ENCODE measurements at regions not wholly inside any gene's neighbourhood (a gene's known extent, or its start where the extent isn't known, plus 50 kb on each side); places are given as distances from the start of the nearest gene placed in this dataset.

- no peak for DNase-seq (ENCODE audit: low spot score)
These were observed 371.0 kb upstream of the ATP2B1 start for GRCh38 chr12:90079529-90080210.

DNA sequence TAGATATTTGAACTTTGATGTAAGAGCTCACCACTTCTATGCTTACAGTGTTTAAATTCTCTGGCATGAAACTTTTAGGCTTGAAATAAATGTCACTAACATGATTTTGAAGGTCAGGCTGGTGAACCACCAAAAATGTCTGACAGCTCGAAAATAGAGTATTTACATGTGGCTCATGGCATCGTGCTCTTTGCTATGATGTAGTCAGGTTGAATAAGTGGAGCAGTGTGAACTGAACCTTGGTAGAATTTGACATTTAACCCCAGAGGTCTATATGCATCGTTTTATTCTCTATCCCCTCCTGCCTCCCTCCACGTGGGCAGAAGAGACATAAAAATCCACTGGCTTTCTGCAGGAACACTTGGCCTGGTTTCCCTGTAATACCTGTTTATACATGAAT, 369.7 kb upstream of the ATP2B1 start:
- no peak for DNase-seq (ENCODE audit: low spot score)

DNA sequence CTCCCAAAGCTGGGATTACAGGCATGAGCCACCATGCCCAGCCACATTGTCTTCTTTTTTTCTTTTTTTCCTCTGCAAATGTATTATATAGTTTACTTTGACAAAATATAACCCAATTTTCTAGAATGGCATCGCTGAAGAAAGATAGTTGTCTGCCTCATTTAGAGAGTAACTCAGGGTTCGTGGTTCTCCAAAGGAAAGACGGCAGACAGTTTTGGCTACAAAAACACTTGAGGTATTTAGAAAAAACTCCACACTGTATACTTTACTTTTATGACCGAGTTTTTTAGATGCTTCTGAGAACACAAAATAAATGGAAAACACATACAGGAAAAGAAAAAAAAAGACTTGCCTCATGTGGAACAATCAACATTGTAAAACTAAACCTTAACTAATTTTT, 369.1 kb upstream of the ATP2B1 start:
- DNase-seq (ENCODE audit: low spot score), result no peak

- no peak for DNase-seq (ENCODE audit: low spot score)
These were observed 368.2 kb upstream of the ATP2B1 start for GRCh38 chr12:90076851-90077319.

DNA sequence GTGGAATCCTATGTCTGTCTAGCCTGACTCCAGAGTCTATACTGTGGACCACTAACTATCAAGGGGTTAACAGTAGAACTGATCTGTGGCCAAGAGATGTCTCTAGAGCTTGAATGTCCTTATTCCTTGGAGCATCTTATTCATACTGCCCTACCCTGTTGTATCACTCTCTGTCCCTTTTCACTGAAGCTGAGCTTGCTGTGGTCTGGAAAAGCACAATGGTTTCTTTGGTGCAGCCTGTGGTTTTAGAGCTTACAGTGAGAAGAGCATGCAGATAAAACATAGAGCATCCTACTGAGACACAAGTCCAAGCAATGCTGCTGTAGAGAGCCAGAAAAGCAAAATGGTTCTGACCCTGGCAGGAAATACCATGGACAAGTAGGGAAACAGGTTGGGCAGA, 367.0 kb upstream of the ATP2B1 start:
- no peak for DNase-seq (ENCODE audit: low spot score)

DNA sequence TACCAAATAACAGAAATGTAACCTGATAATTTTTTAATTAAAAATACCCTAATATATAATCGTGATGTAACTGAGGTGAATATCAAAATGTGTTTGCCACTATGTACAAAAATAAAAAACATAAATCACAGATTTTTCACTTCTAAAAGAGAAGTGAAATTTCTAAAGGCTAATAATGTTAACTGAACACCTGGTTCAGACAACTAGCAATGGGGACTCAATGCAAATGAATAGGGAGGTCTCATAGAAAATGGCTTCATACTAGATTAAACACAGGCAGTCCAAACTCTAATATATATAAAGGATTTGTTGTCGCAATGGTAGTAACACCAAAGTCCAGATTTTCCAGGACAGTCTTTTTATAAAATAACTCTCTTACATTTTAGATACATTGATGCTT, 365.4 kb upstream of the ATP2B1 start:
- no peak for DNase-seq (ENCODE audit: low spot score)

GRCh38 chr12:90071996-90072395, 363.4 kb upstream of the ATP2B1 start:
- DNase-seq (ENCODE audit: low spot score), result no peak

DNA sequence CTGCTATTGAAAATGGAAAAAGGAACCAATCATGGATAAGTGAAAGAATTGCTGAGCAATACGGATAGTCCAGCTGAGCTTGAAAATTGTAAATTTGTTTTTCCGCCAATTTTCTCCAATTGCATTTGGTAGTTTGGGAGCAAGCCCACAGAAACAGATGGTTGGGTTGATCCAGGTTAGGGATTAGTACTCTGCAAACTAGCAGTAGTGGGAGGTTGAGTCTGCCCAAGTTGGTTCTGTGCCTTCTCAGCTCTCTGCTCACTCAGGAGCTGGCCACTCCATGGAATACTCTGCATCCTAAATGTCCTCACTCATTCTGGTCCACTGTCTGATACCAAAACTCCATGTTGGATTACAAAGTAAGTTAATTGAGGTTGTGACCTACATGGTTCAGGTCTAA, 361.1 kb upstream of the ATP2B1 start:
- DNase-seq (ENCODE audit: low spot score), result no peak

- DNase-seq (ENCODE audit: low spot score), result no peak
These were observed 359.2 kb upstream of the ATP2B1 start for GRCh38 chr12:90067791-90068190.

DNA sequence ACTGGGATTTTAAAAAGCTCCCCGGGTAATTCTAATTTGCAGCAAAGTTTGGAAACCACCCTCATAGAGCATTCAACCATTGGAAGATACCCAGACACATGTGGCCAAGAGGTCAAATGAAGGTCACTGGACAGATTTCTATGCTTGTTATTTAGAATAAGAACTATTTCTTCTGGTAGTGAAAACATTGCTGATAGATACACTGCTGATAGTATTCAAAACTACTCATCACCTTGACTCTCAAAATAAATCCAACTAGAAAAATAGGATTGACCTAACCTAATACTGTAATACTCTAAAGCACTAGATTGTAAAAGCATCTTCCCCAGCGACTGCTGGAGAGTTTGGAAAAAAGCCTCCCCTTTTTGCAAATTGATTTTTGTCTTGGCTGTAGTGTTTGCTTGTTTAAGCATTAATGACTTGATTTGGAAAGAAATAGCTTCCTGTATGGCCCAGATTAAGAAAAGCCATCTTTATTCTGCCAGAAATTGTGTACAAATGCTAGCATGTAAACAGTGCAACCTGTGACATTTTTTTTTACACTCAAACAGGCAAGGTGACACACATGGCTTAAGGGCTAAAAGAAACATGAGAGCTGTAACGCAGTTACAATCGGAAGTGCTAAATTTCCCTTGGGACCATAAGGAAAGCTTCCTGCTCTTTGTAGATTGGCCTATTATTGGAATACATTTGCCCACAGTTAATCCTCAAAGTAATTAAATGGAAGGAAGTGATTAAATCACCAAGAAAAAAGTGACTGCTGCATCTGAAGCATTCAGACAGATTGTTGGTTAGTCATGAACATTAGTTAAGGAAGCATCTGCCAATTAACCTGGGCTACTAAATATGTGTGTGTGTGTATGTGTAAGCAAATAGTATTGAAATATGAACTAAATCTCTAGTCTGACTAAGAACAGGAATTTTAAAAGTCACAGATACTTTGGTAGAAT, 356.5 kb upstream of the ATP2B1 start:
- DNase-seq (ENCODE audit: low spot score), result no peak

GRCh38 chr12:90062799-90063198, 354.2 kb upstream of the ATP2B1 start:
- no peak for DNase-seq (ENCODE audit: low spot score)

GRCh38 chr12:90061809-90062208, 353.2 kb upstream of the ATP2B1 start:
- DNase-seq (ENCODE audit: low spot score), result no peak

DNA sequence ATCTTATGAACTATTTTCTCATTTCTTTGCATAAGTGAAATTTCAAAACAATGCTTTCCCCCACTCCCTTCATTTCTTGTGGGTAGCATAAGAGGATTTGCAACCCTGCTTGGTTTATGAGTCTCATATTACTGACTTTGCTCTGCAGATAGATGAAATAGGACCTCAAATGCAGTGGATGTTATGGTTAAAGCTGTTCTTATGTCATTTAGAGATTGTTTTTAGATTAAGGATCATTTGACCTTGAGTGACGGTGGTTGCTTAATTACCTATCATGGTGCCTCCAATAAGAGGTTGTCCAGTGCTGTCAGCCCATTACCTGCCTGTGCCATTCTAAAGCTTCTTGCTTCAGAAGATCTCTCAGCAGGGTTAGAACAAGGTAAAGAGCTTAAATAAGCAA, 351.4 kb upstream of the ATP2B1 start:
- no peak for DNase-seq (ENCODE audit: low spot score)

- peak; percentile 60 for DNase-seq (ENCODE audit: low spot score)
These were observed 350.1 kb upstream of the ATP2B1 start for GRCh38 chr12:90058704-90059103.

- no peak for DNase-seq (ENCODE audit: low spot score)
These were observed 346.4 kb upstream of the ATP2B1 start for GRCh38 chr12:90055071-90055470.

- DNase-seq (ENCODE audit: low spot score), result no peak
These were observed 340.3 kb upstream of the ATP2B1 start for GRCh38 chr12:90048918-90049317.

DNA sequence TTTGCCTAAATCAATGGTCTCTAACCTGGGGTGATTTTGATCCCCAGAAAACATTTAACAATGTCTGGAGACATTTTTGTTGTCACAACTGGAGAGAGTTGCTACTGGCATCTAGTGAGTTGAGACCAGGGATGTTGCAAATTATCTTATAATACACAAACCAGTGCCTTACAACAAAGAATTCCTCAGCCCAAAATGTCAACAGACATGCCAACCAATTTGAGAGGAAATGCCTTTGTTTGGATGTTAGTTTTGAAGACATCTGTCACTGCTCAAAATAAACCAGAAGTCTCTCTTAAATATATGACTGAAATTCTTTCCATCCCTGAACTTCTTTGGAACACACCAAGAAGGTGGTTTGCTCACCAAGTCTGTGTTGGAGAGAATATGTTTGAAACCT, 336.9 kb upstream of the ATP2B1 start:
- DNase-seq (ENCODE audit: low spot score), result no peak

GRCh38 chr12:90044069-90044468, 335.4 kb upstream of the ATP2B1 start:
- no peak for DNase-seq (ENCODE audit: low spot score)

DNA sequence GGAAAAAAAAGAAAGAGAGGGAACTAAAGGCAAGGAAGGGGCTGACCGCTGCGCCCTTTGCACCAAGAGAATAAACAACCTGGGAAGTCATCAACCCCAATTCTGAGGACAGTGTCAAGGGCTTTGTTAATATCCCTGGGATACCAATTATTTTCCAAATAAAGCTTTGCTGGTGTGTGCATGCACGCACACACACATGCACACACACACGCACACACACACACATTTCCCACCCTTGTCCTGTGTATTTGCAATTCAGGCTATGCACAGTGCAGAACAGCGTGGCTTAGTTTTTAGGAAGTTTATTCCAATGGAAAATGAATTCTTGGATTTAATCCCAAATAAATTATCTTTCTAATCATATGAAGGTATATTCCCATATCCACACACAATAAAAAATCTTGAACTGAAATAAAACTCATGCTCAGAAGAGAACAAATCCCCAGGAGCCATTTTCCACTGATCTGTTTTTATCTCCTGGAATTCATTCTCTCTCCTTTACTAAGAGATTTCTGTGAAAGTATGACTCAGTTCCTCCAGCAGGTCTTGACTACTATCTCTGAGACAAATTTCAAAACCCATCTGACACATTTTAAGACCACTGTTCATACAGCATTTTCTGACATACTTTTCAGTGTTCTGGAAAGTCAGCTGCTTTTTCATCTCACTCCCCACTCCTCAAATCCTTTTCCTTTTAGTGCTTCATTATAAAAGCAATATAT, 334.4 kb upstream of the ATP2B1 start:
- peak; percentile 28 for DNase-seq (ENCODE audit: low spot score)

DNA sequence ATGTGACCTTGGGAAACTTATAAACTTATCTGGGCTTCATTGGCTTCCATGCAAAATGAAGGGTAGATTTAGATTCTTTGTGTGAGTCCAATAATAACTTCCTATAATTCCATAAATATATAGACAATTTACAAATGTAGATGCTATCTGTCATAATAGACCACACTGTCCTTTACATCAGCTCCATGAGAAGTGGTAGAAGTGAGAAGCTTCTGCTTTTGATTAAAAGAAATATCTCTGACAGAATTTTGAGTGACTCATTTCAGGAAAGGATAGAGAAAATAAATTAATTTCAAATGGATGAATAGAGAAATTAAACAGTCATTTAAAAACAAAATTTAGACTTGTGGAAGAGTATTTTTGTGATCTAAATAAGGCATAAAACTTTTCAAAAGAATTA, 329.7 kb upstream of the ATP2B1 start:
- no peak for DNase-seq (ENCODE audit: low spot score)

- DNase-seq (ENCODE audit: low spot score), result no peak
These were observed 329.1 kb upstream of the ATP2B1 start for GRCh38 chr12:90037740-90038139.

- peak; percentile 43 for DNase-seq (ENCODE audit: low spot score)
These were observed 328.0 kb upstream of the ATP2B1 start for GRCh38 chr12:90036637-90037036.

- DNase-seq (ENCODE audit: low spot score), result no peak
These were observed 322.1 kb upstream of the ATP2B1 start for GRCh38 chr12:90030726-90031125.
